DMS 273 (cell line): ENCODE measurements at regions not wholly inside any gene's neighbourhood (a gene's known extent, or its start where the extent isn't known, plus 50 kb on each side); places are given as distances from the start of the nearest gene placed in this dataset.
A peak's percentile ranks its signal among the peaks of the same experiment; 100 is the strongest.
"Not testable (repeated sequence)": the region's sequence is repeated elsewhere in the genome, so short reads cannot be mapped to it uniquely, and the experiment has no call there.

ENCODE experiments used
- DNase-seq: peaks from one replicate; lab custom pipeline; 2025; ENCODE audit not compliant: unreplicated experiment; lab: John Stamatoyannopoulos, UW

DNA sequence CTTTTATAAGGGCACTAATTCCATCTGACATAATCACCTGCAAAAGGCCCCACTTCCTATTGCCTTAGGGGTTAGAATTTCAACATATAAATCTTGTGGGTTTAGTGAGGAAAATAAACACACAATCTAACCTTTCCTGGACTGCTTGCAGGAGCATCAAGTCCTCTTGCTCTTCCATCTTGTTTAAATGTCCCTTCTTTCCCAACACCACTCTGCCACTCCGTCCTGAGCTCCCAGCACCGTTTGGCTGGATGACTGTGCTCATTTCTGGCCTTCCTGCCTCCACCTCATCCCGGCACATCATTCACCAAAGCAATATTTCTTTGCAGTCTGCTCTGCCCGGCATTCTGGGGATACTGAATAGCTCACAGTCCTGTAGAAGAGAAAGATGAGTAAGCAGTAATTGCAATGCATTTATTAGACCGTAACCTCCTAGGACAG is 247.8 kb downstream of the BCL2 start:
- DNase-seq = no peak

DNA sequence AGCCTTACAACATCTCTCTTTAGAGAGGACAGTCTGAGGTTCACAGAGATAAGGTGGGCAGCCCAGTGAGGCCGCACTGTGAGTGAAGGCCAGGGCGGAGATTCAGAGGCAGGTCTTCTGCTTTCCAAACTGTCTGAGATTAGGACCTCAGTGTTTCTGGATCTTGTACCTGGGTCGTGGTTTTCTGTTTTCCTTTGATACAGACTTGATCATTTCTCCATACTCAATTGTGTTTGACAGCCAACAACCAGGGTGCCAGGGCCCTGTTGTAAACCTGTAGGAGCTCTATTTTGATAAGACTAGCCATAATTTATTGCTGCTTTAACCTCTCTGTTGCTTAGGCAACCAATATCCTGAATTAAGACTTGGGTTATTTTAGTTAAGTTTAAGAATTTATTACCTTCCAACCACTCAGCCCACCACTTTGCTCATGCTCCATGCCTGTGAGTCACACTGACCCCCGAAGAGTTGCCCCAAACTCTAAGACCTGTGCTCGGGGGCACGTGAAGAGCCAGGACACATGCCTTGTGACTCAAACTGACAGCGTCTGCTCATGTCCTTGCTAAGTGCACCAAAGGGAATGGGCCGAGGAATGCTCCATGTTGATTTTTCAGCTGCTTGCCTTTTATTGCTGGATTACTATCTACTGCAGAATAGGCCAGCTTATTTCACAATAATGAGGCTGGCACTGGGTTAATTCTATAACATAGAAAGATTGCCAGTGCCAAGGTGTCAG is 248.6 kb downstream of the BCL2 start:
- DNase-seq = no peak

- no peak for DNase-seq
Measured at GRCh38 chr18:63069496-63069895, 250.1 kb downstream of the BCL2 start.

DNA sequence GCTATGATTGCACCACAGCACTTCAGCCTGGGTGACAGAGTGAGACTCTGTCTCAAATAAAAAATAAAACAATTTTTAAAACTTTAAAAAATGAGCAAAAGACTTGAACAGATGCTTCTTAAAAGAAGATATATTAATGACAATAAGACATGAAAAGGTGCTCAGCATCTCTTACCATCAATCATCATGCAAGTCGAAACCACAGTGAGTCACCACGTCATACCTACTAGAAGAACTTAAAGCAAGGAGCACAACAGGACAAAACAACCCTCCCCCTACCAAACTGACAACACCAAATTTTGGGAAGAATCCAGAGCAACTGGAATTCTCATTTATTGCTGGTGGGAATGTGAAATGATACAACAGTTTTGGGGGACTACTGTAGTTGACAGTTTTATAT is 251.6 kb downstream of the BCL2 start:
- no peak for DNase-seq

DNA sequence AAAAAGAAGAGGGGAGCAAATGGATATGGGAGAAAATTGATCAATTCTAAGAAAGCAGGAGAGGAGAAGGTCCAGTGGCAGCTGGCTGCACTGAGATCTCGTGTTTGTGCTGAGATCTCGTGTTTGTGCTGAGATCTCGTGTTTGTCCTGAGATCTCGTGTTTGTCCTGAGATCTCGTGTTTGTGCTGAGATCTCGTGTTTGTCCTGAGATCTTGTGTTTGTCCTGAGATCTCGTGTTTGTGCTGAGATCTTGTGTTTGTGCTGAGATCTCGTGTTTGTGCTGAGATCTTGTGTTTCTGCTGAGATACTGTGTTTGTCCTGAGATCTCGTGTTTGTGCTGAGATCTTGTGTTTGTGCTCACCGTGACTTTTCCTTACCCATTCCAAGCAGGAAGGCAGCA is 254.4 kb downstream of the BCL2 start:
- DNase-seq = no peak

- DNase-seq = peak; percentile 19
Measured at GRCh38 chr18:63063171-63063570, 256.4 kb downstream of the BCL2 start.

GRCh38 chr18:63062246-63062645 is 257.3 kb downstream of the BCL2 start:
- DNase-seq = peak; percentile 12

DNA sequence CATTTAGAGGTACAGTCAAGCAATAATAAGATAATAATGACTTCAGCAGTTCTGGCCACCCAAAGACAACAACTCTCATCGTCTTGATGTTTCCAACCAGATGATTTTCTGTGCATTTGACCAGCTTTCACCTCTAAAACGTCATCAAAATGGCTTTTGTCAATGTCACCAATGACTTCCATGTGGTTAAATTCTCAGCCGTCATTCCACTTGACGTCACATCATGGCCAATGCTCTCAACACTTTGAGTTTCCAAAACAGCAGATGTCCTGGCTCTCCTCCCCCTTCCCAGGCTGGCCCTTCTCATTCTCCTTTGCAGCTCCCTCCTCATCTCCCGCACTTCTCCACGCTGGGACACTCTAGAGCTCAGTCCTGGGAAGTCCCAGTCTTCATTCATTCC is 258.3 kb downstream of the BCL2 start:
- peak; percentile 19 for DNase-seq

DNA sequence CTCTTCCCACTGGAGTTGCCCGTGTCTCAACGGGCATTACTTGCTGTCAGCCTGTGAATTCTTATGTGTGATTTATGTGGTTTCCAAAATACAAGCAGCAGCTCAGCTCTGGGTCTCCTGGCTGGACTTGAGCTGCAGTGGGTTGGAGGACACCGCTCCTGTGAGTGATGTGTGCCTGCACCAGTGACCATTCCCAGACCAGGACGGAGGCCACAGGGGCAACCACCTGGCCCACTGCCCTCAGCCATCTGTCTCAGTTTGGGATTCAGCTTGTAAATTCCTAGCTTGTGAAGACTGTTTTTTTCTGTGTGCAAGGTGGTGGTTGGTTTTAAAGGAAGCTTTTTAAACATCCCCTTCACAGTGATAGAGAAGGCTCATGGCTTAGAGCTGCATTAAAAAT is 261.0 kb downstream of the BCL2 start:
- peak; percentile 57 for DNase-seq

- DNase-seq = no peak
Measured at GRCh38 chr18:63057707-63058106, 261.9 kb downstream of the BCL2 start.

GRCh38 chr18:63054901-63055584 is 264.5 kb downstream of the BCL2 start:
- no peak for DNase-seq

DNA sequence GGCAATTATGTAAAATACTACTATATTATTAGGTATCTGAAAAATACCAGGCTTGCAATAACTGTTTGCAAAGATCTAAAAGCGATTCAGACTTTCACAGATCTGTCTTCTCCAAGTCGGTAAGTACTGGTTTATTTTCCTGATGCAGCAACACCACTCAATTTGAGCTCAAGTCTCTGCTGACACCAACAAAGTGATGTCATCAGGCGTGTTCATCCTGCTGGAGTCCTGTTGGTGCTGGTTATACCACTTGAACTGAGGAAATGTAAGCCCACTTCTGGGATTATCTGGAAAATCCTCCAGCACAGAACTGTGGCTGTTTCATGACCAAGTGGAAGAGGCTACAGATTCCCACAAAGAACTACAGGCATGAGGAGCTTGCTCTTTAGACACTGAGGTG is 267.6 kb downstream of the BCL2 start:
- DNase-seq = no peak

DNA sequence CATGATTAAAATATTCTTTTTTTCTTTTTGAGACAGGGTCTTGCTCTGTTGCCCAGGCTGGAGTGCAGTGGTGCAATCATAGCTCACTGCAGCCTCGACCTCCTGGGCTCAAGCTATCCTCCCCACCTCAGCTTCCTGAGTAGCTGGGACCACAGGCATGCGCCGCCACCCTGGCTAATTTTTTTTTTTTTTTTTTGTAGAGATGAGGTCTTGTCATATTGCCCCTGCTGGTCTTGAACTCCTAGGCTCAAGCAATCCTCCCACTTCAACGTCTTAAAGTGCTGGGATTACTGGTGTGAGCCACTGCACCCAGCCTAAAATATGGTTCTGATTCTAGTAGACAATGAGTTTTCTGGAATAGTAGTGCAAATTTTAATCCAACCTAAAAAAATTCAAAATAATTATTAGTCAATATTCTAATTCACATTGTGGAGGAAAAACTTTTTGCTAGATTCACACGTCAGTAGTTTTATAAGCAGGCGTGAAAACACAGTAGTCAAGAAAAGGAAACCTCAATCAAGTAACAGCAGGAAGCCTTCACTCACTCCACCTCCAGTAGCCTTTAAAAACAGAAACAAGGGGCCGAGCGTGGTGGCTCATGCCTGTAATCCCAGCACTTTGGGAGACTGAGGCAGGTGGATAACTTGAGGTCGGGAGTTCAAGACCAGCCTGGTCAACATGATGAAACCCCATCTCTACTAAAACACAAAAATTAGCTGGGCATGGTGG is 268.7 kb downstream of the BCL2 start:
- DNase-seq = not testable (repeated sequence)

DNA sequence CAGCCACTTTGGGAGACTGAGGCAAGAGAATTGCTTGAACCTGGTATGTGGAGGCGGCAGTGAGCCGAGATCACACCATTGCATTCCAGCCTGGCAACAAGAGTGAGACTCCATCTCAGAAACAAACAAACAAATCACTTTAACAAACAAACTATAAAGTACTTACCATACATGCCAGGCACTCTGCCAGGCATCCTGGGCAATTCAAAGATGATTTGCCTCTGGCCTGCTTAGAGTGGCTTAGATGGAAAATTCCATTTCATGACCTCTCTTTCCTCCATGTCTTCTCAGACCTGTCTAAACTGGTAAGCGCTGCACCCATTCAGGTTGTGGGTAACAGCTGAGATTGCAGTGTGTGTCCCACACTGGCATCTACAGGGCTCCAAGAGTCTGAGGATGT is 273.2 kb downstream of the BCL2 start:
- DNase-seq = no peak

DNA sequence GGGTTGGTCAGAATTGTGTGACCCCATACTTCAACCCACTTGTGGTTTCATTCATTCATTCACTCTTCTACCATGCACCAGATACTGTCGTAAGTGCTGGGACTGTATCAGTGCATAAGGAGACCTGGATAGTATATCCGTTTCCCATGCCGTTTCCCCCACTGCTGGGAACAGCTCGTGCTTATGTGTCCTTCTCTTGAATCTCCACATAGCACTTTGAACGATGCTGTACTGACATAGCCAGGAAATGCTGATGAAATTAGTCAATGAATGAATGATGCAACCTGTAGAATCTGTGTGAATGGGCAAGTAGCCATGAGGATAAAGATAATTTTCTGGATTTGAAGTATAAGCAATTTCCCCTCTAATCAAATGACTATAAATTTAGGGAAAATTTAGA is 276.1 kb downstream of the BCL2 start:
- no peak for DNase-seq

- no peak for DNase-seq
Measured at GRCh38 chr18:63042351-63042750, 277.2 kb downstream of the BCL2 start.

GRCh38 chr18:63040788-63041410 is 278.7 kb downstream of the BCL2 start:
- DNase-seq = no peak

DNA sequence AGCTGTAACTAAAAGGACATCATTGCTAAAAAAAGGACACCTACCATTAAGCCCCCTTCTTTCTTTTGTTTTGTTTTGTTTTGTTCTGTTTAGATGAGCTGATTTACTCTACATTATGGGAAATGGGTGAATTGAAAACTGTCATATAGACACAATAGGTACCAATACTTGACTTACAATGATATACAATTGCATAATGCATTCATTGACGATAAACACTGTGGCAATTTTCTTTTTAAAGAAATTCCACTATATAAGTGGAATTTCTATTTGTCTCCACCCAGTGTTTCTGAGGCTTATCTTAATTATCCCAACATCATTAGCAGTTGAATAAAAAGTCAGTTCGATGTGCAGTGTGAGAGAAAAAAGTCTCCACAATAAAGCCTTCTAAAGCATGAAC is 282.1 kb downstream of the BCL2 start:
- DNase-seq = no peak

GRCh38 chr18:63031375-63031774 is 288.2 kb downstream of the BCL2 start:
- peak; percentile 74 for DNase-seq
